Nephron (organoid): ENCODE measurements at regions not wholly inside any gene's neighbourhood (a gene's known extent, or its start where the extent isn't known, plus 50 kb on each side); places are given as distances from the start of the nearest gene placed in this dataset.

Experiments used
- H3K27ac Mint-ChIP-seq, 3 experiments: 2 replicates each; pipeline ENCODE4 v1.8.0; 2020; ENCODE audit warnings: mixed read lengths in 3 of 3, mild to moderate bottlenecking in 2 of 3, moderate library complexity in 1 of 3
- H3K27me3 Mint-ChIP-seq: 2 replicates; pipeline ENCODE4 v1.8.0; 2021; ENCODE audit warnings: low read depth, mild to moderate bottlenecking, moderate library complexity, mixed read lengths
- H3K36me3 Mint-ChIP-seq: 2 replicates; pipeline ENCODE4 v1.8.0; 2020; ENCODE audit warnings: low read depth, mixed read lengths
- H3K4me1 Mint-ChIP-seq: 2 replicates; pipeline ENCODE4 v1.8.0; 2020; ENCODE audit warnings: mixed read lengths
- H3K4me3 Mint-ChIP-seq, 3 experiments: 2 replicates each; pipeline ENCODE4 v1.8.0; 2020; ENCODE audit warnings: mild to moderate bottlenecking in 3 of 3, mixed read lengths in 3 of 3, moderate library complexity in 2 of 3
- H3K9me3 Mint-ChIP-seq: 2 replicates; pipeline ENCODE4 v1.8.0; 2020; ENCODE audit warnings: mixed read lengths
- CTCF ChIP-seq, 3 experiments: fragments of 200-600 bp; sonication (generic); IDR thresholded peaks; one replicate each; pipeline ENCODE4 v1.5.0; 2021; ENCODE audit warnings: antibody characterized with exemption in 3 of 3; ENCODE audit not compliant: unreplicated experiment in 3 of 3

GRCh38 chr6:166058064-166058739 is 109.4 kb downstream of the TBXT start:
- H3K36me3 Mint-ChIP-seq = peaks cover 5% of the 10 kb centered on the region
- no peaks in the 10 kb centered on the region for H3K27me3 Mint-ChIP-seq
- peaks cover 28% of the 10 kb centered on the region for H3K9me3 Mint-ChIP-seq
- peak overlapping the region in 2 of 3 experiments; percentile 5 to 10 for H3K4me3 Mint-ChIP-seq
- H3K27ac Mint-ChIP-seq = peak overlapping the region; percentile 39 to 79 (median 62)
- no peak for TF ChIP-seq CTCF (IDR thresholded peaks at IDR 0.05; ENCODE audit: unreplicated experiment in 3 of 3)
- H3K4me1 Mint-ChIP-seq = peaks cover 28% of the 10 kb centered on the region

- H3K9me3 Mint-ChIP-seq = peaks cover 33% of the 10 kb centered on the region
- H3K27ac Mint-ChIP-seq = peak overlapping the region; percentile 39 to 79 (median 62)
- no peak for TF ChIP-seq CTCF (IDR thresholded peaks at IDR 0.05; ENCODE audit: unreplicated experiment in 3 of 3)
- peaks cover 28% of the 10 kb centered on the region for H3K4me1 Mint-ChIP-seq
- H3K27me3 Mint-ChIP-seq = no peaks in the 10 kb centered on the region
- no peak overlapping the region for H3K4me3 Mint-ChIP-seq
- H3K36me3 Mint-ChIP-seq = peaks cover 10% of the 10 kb centered on the region
Measured at GRCh38 chr6:166057431-166057830, 110.2 kb downstream of the TBXT start.

- H3K36me3 Mint-ChIP-seq = peaks cover 10% of the 10 kb centered on the region
- TF ChIP-seq CTCF (IDR thresholded peaks at IDR 0.05; ENCODE audit: unreplicated experiment in 3 of 3) = no peak
- H3K4me1 Mint-ChIP-seq = peaks cover 28% of the 10 kb centered on the region
- peaks cover 40% of the 10 kb centered on the region for H3K9me3 Mint-ChIP-seq
- H3K4me3 Mint-ChIP-seq = no peak overlapping the region
- peak overlapping the region; percentile 37 to 78 (median 41) for H3K27ac Mint-ChIP-seq
- H3K27me3 Mint-ChIP-seq = no peaks in the 10 kb centered on the region
Measured at GRCh38 chr6:166056637-166057036, 111.0 kb downstream of the TBXT start.

- Mint-ChIP-seq H3K4me3 (no peak overlapping the region), H3K4me1 (peaks cover 28% of the 10 kb centered on the region), H3K36me3 (peaks cover 10% of the 10 kb centered on the region), H3K27ac (peak overlapping the region in 1 of 3 experiments; percentile 78), H3K9me3 (peaks cover 43% of the 10 kb centered on the region), H3K27me3 (no peaks in the 10 kb centered on the region)
- TF ChIP-seq CTCF (IDR thresholded peaks at IDR 0.05; ENCODE audit: unreplicated experiment in 3 of 3) = no peak
Measured at GRCh38 chr6:166055801-166056200, 111.8 kb downstream of the TBXT start.

GRCh38 chr6:166052837-166053236 is 114.8 kb downstream of the TBXT start:
- Mint-ChIP-seq H3K9me3 (peaks cover 52% of the 10 kb centered on the region), H3K36me3 (peaks cover 10% of the 10 kb centered on the region), H3K4me1 (peaks cover 22% of the 10 kb centered on the region), H3K27me3 (no peaks in the 10 kb centered on the region), H3K27ac (no peak overlapping the region), H3K4me3 (no peak overlapping the region)
- no peak for TF ChIP-seq CTCF (IDR thresholded peaks at IDR 0.05; ENCODE audit: unreplicated experiment in 3 of 3)

- TF ChIP-seq CTCF (IDR thresholded peaks at IDR 0.05; ENCODE audit: unreplicated experiment in 3 of 3) = no peak
- Mint-ChIP-seq H3K36me3 (peaks cover 12% of the 10 kb centered on the region), H3K4me3 (no peak overlapping the region), H3K9me3 (peaks cover 39% of the 10 kb centered on the region), H3K27ac (no peak overlapping the region), H3K4me1 (peaks cover 10% of the 10 kb centered on the region), H3K27me3 (no peaks in the 10 kb centered on the region)
Measured at GRCh38 chr6:166050559-166050958, 117.1 kb downstream of the TBXT start.
